MV-4-11 (cell line): ENCODE measurements at regions not wholly inside any gene's neighbourhood (a gene's known extent, or its start where the extent isn't known, plus 50 kb on each side); places are given as distances from the start of the nearest gene placed in this dataset.
"Not testable (repeated sequence)": the region's sequence is repeated elsewhere in the genome, so short reads cannot be mapped to it uniquely, and the experiment has no call there.

ENCODE experiments used
- DNase-seq: peaks from one replicate; lab custom pipeline; 2025; lab: John Stamatoyannopoulos, UW

DNA sequence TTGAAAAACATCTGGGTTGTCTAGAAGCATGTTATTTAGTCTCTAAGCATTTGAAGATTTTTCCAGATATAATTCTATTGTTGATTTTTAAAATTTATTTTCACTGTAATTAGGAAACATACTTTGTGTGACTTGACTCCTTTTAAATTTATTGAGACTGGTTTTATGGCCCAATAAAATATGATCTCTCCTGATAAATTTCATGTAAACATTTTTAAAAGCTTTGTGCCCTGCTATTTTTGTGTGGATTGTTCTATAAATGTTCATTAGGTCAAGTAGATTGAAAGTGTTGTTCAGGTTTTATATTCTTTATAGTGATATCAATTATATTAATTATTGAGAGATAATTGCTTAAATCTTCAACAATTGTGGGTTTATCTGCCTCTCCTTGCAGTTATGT lies 105.4 kb downstream of the RFX6 start:
- no peak for DNase-seq

DNA sequence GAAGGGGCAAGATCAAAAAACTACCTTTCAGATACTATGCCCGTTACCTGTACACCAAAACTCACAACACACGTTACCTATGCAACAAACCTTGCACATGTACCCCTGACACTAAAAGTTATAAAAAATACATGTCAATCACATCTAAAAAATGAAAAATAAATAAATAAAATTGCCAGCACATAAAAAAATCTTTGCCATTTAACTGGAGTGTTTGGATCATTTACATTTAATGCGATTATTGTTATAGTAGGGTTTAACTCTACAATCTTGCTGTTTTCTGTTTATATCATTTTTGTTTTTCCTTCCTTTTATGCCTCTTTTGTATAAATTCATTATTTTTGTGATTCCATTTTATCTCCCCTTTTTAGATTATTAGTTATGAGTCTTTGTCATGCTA lies 106.3 kb downstream of the RFX6 start:
- no peak for DNase-seq

DNA sequence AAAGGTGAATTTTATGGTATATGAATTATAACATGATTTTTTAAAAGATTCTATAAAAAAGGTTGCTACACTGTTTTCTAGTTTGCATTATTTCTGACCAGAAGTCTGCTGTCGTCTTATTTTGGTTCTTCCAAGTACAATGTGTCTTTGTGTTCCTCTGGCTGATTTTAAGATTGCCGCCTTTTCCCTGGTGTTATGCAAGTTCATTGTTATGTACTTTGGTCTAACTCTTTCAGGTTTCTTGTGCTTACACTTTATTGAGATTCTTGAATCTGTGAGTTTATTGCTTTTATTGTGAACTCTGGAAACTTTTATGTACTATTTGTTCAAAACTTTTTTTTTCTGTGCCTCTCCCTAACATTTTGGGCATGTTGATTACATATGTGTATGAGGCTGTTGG lies 109.8 kb downstream of the RFX6 start:
- no peak for DNase-seq

- DNase-seq: peak; percentile 66
These were observed 113.6 kb downstream of the RFX6 start for GRCh38 chr6:116990679-116991078.

DNA sequence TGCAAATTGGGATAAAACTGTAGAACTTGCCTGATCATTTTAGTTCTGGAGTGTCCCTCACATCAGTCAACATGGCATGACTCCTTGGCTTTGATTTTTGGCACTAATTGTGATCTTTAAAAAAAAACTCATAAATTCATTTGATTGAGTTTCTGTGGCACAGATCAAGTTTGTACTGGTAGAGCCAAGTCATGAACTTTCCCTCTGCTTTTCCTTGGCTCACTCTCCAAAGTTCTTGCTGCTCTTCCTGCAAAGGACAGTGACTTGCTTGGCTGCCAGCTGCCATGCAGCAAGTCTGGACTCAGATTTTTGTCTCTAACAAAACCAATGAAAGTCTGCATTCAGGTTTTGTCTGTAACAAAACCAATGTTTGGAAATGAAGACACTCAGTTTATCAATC lies 115.5 kb downstream of the RFX6 start:
- DNase-seq: no peak

- DNase-seq: no peak
These were observed 117.4 kb downstream of the RFX6 start for GRCh38 chr6:116994447-116994846.

- DNase-seq: no peak
These were observed 119.8 kb downstream of the RFX6 start for GRCh38 chr6:116996842-116997241.

DNA sequence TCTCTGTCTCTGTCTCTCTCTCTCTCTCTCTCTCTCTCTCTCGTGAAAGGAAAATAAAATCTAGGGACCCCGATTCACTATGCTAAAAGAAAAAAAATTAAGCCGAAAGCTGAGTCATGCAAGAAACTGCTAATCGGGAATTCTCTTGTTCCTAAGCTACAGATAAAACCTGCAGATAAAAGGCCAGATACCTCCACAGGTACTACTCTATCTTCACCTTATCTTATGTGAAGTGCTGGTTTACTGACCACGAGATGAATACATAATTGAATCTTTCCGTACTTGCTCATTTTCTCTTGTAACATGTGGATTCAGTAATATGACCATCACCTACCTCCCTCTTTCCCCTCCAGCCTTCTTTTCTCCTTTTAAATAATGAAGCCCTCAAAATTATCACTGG lies 120.5 kb downstream of the RFX6 start:
- DNase-seq: no peak

DNA sequence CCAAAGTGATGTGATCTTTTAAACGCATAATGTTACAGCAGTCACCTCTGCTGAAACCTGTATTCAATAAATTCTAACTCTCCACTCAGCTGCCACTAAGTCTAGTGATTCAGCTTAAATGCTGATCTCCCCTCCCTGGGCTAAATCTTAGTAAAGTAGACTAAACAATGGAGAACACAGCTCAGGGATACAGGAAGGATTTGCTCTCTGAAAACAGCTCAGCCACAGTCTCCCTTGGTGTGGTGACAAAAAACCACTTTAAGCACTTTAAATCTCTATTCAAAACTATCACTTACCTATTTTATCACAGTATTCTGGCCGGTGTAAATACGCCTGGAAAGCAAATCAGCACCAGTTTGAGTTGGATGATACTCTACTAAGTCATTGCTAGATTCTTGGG lies 130.6 kb downstream of the RFX6 start:
- DNase-seq: no peak

DNA sequence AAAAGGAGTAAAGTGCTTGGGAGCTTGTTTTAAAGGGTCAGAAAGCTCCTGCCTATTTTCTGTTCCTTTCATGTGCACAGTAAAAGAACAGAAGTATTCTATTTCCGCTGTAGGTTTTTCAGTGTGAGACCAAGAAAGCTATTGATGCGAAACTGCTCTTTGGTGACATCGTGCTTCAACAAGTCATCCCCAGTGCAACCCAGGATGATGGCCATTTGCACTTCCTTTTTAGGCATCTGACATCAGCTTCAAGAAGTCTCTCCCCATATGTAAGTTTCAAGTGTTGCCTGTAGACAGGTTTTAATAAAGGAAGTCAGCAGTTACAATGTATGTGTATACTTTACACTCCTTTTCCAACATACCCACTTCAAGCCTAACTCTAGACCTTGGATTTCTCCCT lies 131.6 kb downstream of the RFX6 start:
- DNase-seq: peak; percentile 28

- not testable (repeated sequence) for DNase-seq
These were observed 137.8 kb downstream of the RFX6 start for GRCh38 chr6:117014641-117015473.

DNA sequence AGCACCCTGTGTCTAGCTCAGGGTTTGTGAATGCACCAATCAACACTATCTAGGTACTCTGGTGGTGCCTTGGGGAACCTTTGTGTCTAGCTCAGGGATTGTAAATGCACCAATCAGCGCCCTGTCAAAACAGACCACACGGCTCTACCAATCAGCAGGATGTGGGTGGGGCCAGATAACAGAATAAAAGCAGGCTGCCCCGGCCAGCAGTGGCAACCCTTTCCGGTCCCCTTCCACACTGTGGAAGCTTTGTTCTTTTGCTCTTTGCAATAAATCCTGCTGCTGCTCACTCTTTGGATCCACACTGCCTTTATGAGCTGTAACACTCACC lies 138.4 kb downstream of the RFX6 start:
- not testable (repeated sequence) for DNase-seq

- DNase-seq: no peak
These were observed 141.7 kb downstream of the RFX6 start for GRCh38 chr6:117018771-117019170.

DNA sequence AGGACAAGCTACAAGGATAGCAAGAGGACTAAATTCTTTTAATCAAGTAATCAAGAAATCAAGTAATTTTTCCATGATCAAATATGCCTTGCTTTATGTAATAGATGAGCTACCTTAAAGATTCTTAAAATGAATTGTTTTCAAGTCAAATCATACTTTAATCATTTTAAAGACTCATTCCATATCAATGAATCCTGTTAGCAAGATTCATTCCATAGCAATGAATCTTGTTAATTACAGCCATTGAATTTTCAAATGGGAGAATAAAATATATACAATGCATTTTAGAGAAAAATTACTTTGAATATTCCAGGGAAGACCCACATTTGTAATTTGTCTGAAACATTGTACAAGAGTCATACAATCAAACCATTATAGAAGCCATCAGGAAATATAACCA lies 145.7 kb downstream of the RFX6 start:
- no peak for DNase-seq

DNA sequence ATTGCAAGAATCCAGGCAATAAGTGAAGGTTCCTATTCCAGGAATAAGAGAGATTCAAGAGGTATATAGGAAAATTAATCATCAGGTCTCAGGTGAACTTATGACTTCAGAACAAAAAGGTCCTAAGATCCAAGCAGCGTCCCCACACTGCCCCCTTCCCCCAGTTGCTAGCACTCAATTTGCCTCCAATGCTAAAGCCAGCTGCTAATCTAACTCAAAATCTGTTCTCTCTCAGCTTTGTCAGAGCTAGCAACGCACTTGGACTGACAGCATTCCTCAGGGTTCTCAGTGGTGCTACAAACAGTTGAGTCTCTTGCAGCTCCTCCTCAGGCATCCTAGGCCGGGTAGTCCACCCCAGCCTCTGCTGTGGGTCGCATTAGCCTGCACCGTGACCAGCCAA lies 148.3 kb downstream of the RFX6 start:
- no peak for DNase-seq

DNA sequence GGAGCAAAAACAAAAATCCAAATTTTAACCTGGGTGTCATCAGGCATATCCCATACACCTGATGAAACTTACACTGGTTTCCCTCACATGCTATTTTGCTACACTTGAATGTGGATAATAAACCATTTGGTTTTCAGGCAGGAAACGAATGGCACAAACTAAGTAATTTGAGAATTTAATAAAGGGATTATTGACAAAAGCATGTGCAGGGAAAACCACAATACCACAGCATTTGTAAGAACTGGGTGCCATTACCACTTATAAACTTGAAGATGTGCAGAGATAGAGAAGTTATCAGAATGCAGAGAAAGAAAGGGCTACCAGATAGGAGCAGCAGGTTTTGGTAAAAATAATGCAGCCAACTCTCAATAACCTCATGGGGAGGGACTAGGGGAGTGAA lies 151.2 kb downstream of the RFX6 start:
- DNase-seq: no peak

- no peak for DNase-seq
These were observed 157.5 kb downstream of the RFX6 start for GRCh38 chr6:117034547-117034946.

DNA sequence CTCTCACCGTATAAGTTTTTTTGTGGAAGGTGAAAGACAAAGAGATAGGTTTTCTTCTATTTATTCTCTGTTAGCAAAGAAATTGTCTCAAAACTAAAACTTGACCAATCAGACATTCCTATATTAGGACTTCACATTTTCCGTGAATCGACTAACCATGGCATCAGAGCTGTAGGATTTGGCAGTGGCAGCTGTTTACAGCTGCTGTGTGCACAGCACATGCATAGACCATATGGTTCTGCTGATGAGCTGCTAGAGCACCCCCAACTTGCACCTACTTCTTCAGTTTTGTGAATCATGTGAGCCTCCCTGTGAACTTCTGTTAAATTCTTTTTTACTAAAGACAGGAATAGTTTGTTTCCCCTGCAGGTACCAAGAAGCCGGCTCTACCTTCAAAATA lies 157.9 kb downstream of the RFX6 start:
- DNase-seq: no peak

DNA sequence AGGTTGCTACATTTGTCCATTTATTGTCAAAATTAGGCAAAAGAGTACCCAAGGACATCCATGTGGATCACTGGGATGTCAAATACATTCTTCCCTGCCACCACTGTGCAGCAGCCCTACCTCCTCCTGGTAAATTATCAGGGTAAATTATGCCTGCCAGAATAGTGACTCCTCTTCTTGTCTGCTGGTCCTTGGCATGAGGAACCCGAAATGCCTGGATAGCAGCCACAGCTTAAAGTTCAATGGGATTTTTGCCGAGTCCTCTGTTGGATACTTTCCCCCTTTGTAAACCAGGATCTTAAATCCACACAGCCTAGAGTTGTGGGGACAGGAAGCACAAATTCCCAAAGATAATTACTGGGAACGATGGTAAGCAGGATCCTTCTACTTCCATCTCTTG lies 173.3 kb downstream of the RFX6 start:
- no peak for DNase-seq

GRCh38 chr6:117072134-117072533 lies 193.2 kb upstream of the VGLL2 start:
- no peak for DNase-seq

DNA sequence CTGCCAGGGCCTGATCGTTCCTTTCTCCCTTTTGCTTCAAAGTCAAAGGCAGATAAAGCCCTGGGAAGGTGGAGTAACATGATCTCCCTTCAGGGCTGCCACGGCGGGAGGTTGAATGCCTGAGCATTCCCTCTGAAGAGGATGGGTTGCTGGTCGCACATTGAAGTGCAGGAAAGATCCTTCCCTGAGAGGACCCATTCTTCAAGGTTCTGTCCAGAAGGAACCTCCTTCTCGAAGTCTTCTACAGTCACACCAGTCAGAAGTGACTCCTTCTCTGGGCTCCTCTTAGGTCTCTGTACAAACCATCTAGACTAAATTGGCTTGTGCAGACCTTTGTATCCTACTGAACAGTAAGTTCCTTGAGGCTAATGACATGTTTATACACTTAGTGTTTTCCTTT lies 192.6 kb upstream of the VGLL2 start:
- no peak for DNase-seq

- no peak for DNase-seq
These were observed 190.7 kb upstream of the VGLL2 start for GRCh38 chr6:117074672-117075071.

GRCh38 chr6:117075218-117075617 lies 190.1 kb upstream of the VGLL2 start:
- no peak for DNase-seq

DNA sequence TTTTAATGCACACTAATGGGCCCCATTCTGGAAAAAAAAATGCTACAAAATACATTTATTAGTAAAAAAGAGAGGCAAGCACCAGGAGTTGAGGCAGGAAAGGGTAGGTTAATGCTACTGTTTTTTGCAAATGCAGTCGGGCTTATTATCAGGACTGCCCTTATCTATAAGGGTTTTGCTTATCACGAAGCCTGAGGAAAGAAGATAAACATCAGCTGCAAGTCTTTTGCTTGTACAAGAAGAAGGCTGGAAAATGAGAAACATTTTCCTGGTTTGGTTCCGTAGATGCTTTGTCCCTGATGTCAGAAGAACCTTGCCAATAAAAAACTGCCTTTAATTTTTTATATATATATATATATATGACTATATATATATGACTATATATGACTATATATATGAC lies 189.3 kb upstream of the VGLL2 start:
- DNase-seq: no peak

DNA sequence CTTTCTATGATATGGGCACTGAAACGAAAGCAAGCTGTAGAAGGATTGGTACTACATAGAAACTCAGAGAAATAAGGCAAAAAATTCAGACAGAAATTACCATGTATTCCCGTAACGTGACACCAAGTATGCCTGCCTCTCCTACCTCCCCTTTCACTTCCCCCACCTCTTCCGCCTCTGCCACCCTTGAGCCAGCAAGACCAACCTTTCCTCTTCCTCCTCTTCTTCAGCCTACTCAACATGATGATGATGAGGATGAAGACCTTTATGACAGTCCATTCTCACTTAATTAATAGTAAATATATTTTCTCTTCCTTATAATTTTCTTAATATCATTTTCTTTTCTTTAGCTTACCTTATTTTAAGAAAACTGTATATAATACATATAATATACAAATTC lies 188.1 kb upstream of the VGLL2 start:
- no peak for DNase-seq
